ENCODE measurements at regions not wholly inside any gene's neighbourhood (a gene's known extent, or its start where the extent isn't known, plus 50 kb on each side); places are given as distances from the start of the nearest gene placed in this dataset.

DNA sequence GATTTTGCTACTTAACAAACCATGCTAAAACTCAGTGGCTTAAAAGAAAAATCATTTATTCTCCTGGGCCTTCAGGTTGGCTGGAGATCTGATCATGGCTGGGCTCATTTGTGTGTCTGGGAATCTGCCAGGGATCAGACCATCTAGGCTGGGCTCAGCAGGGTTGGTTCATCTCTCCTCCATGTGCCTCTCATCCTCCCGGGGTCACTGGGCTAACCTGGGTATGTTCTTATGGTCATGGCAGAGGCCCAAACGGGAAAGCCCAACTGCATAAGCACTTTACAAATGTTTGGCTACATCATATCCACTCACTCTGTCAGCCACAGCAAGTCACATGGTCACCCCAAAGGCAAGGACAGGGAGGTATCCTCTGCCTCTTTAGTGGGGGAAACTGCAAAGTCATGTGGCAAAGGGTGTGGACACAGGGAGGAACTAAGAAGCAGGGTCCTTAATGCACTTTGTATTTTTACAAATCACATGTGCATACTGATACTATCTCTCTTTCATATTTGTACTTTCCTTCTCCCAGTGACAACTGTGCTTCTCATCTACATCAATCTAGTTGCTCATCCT is 231.4 kb downstream of the BUB3 start:
- TF ChIP-seq POLR2A (IDR thresholded peaks at IDR 0.05; ENCODE audit: low read length) = no peak
- no peak for TF ChIP-seq HOXA7 (CRISPR knock-in tag; IDR thresholded peaks at IDR 0.05)
- TF ChIP-seq PHF8 (IDR thresholded peaks at IDR 0.05; ENCODE audit: borderline replicate concordance, low read depth) = no peak
